Left cardiac atrium (tissue), 4 donors: ENCODE measurements at regions not wholly inside any gene's neighbourhood (a gene's known extent, or its start where the extent isn't known, plus 50 kb on each side); places are given as distances from the start of the nearest gene placed in this dataset.

Experiments
- ATAC-seq, 2 donors: fragments of 200-7000 bp; cut with Tn5 transposase; one replicate each; pipeline ENCODE4 v1.9.1; 2020; ENCODE audit warnings: mild to moderate bottlenecking in 2 of 2, moderate library complexity in 2 of 2
- DNase-seq: peaks from one replicate; pipeline ENCODE4 v3.0.0-alpha.2; 2020
- intact Hi-C, 2 donors: fragments of 100-400 bp; cut with DNase I; formaldehyde crosslinking; loops; one replicate each; pipeline versions ENCODE4 v1.14.1 to v1.15.1; 2022 to 2023
- donor health status: DM: no; HTN: yes; CAD: no.
- donor health status: DM: no; HTN: yes; CAD: no; lungs with severe emphysema.
- donor health status: DM: yes; HTN: yes; CAD: no.
- donor health status: Dilated cardiomyopathy.

DNA sequence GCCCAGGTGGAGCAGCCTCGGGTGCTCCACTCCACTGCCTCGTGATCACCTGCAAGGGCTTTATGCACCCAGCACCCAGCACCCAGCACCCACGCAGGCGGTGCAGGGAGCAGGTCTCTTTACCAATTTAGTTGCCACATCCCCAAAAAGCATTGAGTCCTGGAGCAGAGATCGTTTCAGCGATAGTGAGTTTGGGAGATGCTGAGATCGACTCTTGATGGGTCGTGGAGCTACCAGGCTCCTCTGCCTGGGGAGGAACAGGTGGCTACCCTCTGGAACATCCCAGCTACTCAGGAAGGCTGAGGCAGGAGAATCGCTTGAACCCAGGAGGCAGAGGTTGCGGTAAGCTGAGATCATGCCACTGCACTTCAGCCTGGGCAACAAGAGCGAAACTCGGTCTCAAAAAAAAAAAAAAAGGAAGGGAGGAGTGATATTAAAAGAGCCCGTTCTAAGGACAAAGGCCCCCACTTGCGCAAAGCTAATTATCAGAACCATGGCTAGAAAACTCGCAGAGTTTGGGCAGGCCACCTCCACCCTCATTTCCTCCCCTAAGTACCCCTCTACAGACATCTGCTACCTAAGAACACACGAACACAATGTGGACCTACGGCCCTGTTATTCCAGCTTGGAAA is 106.5 kb upstream of the SLC45A1 start:
- DNase-seq = no peak
- intact Hi-C loops = loop anchor here in 1 of 2 donors (10.0 kb wide), 1 partner anchor 77 kb away; no protein-coding TSS in a partner anchor
- peak in 1 of 2 donors; percentile 6 for ATAC-seq

DNA sequence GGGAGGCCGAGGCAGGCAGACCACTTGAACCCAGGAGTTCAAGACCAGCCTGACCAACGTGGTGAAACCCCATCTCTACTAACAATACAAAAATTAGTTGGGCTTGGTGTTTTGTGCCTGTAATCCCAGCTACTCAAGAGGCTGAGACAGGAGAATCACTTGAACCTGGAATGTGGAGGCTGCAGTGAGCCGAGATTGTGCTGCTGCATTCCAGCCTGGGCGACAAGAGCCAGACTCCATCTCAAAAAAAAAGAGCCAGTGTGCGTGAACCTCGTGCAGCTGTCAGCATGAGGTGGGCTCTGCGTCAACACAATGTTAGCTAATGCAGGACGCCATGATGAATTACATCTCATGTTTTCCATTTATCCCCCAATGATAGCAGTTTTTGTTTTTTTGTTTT is 110.7 kb upstream of the SLC45A1 start:
- DNase-seq (no peak), ATAC-seq (no peak)
- intact Hi-C loops = no loop called here

DNA sequence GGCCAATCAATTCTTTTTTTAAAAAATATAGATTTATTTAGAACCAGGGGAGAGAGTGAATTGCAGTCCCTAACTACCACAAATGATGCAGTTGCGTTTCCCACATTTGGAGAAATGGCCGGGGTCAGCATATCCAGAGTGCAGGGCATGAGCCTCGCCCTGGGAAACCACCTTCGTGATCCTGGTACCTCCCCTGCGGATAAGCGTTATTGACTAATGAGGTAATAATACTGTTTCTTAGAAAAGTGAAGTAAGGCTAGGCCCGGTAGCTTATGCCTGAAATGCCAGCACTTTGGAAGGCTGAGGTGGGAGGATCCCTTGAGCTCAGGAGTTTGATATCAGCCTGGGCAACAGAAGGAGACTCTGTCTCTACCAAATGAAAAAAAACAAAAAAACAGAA is 111.5 kb upstream of the SLC45A1 start:
- no peak for DNase-seq
- ATAC-seq = peak in 1 of 2 donors; percentile 65
- intact Hi-C loops = no loop called here

DNA sequence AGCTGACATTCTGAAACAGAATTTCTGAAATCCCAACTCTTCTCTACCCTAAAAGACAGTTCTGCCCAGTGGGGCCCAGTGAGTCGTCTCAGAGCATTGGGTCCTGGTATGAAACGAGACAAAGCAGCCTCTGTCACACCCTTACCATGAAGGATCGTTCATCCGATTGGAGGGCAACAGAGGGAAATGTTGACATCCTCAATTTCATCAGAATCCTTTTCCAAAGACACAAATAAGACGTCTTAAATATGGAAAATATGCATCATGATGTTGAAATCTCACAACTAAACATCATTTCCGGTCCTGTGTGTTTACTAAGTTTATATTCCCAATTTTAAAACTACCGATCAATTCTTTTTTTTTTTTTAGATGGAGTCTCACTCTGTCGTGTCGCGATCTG is 112.1 kb upstream of the SLC45A1 start:
- ATAC-seq = no peak

DNA sequence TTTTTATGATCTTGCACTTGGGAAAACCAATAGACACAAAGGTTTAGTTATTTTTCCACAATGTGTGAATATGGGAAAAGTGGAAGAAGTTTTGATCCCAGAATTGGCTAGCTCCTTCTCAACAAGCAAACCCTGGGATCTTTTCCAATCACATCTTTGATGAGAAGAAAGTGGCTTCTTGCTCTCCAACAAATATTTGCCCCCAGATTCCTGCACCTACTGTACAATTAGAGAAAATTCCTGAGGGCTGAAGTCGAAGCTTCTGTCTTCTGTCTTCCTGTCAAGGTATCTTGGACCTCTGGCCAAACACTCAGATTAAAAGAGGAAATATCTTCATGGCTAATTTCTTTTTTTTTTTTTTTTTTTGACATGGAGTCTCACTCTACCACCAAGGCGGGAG is 113.1 kb upstream of the SLC45A1 start:
- ATAC-seq (no peak), DNase-seq (no peak)
- intact Hi-C loops = no loop called here

More for the DNA sequence above, 112.1 kb upstream of the SLC45A1 start:
- intact Hi-C loops = no loop called here
- no peak for DNase-seq

DNA sequence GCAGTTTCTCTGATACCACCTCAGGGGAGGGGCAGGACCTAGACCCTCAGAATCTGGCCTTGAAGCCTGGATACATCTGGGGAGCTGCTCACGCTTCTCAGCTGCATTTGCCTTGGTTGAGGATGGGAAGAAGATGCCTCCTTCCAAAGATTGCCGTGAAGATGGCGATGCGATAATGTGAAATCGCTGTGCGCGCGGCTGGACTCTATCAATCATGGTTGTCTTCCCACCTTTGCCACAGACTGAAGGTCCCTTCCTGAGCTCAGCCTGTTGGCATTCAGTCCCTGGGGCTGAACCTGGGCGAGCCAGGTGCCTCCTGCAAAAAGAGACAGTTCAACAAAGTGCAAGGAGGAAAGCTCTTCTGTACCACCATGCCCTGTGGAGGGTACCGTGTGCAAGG is 114.4 kb upstream of the SLC45A1 start:
- ATAC-seq = no peak
- intact Hi-C loops = no loop called here
- no peak for DNase-seq

DNA sequence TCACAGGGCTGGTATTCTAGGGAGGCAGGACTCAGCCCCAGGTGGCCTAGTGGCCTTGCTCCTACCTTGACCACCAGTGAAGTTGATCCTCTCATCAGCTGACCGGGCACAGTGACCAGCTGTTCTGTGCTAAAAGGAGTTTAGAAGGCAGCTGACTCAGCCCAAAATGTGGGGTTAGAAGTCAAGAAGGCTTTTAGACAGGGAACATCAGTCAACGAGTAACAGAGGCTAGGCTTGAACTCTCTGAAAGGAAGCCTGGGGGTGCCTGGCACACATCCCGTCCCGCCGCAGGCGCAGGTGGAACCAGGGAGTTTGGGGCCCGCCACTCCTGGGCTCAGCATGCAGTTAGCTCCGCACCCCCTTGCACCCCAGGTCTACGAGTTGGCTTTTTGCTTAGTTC is 114.9 kb upstream of the SLC45A1 start:
- DNase-seq = no peak
- no peak for ATAC-seq
- intact Hi-C loops = no loop called here

DNA sequence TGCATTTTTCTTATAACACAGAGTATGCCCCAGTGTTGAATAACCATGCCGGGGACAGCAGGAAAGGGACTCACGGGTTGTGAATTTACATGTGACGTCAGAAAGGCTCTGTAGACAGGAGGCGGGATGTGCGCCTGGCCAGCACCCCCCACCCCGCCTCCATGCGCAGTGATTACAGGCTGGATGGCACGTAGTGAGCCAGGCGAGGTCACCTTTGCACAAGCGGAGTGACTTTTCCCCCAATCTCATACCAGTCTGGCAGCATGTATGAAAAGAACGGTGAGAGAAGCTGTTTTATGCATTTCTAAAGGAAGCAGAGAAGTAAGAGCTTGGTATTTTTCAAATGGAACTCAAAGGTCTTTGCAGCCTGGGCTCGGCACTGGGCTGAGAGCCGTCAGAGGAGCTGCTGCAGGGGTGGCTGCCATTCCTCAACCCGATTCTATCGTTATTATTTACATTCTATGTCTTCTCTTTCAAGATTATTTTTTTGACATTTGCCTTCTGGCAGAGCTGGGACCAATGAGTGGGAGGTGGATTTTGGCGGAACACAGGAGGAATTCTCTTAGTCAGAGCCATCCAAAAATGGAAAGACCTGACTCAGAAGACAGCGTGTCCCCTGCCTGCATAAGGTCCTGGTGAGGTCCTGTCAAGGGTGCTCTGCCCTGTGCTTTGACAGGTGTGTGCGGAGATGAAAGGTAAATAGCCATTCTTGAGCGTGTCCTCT is 115.6 kb upstream of the SLC45A1 start:
- DNase-seq = peak; percentile 64
- intact Hi-C loops = no loop called here

DNA sequence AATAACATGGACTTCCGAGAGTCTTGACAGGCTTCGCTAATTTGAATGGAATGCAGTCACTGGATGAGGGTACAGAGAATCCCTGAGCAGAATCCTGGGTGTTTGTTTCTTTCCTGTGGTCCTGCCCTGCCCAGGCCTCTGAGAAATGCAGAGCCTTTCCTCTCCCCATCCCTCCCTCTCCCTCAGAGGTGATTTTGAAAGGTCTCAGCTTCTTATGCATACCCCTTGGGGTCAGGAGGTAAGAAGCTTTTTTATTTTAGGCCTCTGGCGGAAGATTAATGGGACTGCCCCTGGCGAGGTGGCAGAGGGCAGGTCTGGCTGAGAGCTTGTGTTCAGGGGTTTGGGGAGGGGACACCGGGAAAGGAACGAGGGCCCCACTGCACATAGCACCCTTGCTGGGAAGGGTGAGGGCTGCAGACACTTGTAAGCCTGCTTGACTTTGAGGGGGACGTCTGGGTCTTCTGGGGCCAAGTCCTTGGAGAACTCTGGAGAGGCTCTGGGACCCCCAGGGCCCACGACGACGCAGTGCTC is 116.5 kb upstream of the SLC45A1 start:
- DNase-seq = no peak
- ATAC-seq = no peak
- intact Hi-C loops = no loop called here

More for the DNA sequence above, 115.6 kb upstream of the SLC45A1 start:
- ATAC-seq = peak; percentile 74 to 88

DNA sequence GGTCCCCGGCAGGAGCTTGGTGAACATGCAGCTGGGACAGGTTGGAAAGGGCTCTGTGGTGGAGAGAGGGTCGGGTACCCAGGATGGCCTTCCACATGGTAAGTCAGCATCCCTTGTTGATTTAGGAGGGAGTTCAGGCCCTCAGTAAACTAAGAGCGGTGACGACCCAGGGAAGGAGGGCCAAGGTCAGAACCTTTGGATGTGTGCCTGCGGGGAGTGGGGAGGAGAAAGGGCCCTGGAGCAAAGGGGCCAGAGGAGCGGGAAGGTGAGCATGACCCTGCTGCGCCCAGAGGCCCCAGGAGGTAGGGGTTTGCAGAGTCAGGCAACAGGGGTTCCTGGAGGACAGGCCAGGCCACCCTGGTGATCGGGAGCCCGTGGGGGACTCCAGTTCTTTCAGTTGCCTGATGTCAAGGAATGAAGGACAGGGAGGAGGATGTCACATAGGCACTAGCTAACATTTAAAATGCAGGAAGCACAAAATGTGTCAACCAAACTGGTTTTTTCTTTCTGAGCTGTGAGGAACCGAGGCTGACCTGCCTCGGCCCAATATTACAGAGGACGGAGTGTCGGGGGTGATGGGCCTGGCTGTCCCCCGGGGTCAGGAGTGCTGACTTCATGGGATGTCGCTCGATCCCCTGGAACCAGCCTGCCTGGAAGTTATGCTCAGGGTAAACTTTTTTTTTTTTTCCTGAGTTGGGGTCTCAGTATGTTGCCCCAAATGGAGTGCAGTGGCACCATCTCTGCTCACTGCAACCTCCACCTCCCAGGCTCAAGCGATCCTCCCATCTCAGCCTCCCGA is 117.4 kb upstream of the SLC45A1 start:
- no peak for ATAC-seq
- intact Hi-C loops = no loop called here
- DNase-seq = no peak

DNA sequence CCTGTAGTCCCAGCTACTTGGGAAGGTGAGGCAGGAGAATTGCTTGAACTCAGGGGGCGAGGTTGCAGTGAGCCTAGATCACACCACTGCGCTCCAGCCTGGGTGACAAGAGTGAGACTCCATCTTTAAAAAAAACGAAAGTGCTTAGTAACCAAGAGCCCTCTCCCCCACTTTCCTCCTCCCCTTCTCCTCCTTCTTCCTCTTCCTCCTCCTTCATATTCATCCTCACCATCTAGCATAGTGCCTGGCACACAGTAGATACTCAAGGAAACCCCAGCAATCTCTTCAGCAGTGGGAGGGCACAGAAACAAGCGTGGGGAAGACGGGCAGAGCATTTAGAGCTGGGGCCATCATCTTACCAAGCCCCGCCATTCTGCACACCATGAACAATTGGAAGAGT is 119.4 kb upstream of the SLC45A1 start:
- intact Hi-C loops = no loop called here
- ATAC-seq = no peak

DNA sequence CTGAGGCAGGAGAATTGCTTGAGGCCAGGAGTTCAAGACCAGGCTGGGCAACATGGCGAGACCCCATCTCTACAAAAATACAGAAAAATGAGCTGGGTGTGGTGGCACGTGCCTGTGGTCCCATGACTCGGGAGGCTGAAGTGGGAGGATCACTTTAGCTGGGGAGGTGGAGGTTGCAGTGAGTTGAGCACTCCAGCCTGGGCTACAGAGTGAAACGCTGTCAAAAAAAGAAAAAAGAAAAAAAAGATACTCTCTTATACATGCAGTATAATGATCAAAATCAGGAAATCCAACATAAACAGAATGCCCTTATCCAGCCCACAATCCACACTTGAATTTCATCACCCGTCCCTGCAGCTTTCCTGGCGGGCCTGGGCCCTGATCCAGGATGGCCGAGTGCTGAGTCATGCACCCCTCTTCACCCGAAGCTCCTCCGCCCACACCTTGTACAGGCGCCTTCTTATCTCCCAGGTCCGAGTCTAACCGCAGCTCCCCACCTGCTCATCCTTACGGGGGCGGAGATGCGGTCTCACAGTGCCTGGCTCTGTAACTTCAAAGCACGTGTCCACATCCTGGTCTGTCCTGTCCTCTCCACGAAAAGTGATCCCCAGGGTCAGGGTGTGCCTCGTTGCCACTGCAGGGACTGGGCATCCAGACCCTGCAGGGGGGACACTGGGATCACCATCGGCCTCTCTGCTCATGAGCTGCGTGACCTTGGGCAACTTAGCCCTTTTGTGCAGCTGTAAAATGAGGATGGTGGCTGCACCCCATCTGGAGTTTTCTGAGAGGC is 120.2 kb upstream of the SLC45A1 start:
- intact Hi-C loops = no loop called here
- peak; percentile 76 for DNase-seq
- ATAC-seq = peak; percentile 47 to 86

More for the DNA sequence above, 119.4 kb upstream of the SLC45A1 start:
- DNase-seq = no peak

DNA sequence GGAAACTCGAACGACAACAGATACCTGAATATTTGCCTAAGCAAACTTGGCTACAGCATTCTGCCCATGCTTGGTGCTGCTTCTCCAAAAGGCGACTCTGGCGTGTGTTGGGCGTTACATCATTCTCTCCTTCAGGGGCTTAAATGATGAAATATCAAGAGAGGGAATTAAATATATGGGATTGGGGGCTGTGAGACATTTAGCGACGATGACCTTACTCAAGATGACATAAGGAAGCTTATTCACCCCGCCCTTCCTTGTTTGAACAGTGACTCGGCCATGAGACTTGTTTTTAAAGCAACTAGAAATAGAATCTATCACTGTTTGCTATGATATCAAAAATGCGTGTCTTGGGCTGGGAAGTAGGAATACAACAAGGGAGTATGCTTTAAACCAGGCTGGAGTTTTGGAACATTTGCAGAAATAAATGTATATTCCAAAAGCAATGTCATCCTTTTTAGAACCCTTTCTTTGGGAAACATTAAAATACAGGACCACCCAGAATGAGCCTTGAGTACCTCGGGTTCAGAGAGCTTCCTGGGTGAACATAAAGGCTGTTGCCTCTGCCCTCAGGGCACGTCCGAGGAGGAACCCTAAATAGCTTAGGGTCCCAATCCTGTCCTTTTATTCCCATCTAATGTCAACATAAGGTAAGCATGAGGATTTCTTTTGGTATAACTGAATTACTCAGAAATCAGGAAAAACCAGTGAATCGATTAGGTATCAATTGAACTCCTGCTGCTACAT is 123.3 kb upstream of the SLC45A1 start:
- ATAC-seq = no peak
- intact Hi-C loops = no loop called here
- DNase-seq = no peak

DNA sequence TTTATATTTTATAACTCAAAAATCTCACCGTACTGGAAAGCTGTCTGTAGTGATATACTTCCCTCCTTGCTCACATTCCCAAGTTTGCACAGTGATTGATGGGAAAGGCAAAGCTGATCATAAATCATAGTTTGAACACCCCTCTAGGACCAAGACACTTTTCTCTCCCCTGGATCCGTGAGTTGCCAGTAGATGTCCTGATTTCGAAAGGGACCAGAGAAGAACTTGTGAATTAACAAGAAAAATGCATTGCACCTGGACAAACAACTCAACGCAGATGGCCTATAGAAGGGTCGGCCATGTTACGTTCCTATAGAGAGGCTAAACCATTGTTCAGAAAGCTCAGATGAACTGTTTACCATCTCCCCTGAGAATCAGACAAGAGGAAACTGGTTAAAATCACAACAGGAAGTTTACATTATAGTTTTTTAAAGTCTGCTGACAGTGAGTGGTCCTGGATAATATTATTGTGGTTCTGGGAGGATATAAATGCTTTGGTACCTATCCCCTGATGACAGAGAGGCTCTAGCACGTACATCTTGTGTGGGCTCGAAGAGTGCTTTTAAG is 124.0 kb upstream of the SLC45A1 start:
- DNase-seq (no peak), ATAC-seq (no peak)
- intact Hi-C loops = no loop called here

DNA sequence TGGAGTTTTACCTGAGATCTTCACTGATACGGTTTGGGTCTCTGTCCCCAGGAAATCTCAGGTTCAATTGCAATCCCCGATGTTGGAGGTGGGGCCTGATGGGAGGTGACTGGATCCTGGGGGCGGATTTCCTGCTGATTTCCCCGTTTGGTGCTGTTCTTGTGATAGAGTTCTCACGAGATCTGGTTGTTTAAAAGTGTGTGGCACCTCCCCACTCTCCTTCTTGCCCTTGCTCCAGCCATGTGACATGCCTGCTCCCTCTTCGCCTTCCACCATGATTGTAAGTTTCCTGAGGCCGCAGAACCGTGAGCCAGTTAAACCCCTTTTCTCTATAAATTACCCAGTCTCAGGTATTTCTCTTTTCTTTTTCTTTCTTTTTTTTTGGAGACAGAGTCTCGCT is 126.4 kb upstream of the SLC45A1 start:
- no peak for ATAC-seq
- intact Hi-C loops = no loop called here
- no peak for DNase-seq

DNA sequence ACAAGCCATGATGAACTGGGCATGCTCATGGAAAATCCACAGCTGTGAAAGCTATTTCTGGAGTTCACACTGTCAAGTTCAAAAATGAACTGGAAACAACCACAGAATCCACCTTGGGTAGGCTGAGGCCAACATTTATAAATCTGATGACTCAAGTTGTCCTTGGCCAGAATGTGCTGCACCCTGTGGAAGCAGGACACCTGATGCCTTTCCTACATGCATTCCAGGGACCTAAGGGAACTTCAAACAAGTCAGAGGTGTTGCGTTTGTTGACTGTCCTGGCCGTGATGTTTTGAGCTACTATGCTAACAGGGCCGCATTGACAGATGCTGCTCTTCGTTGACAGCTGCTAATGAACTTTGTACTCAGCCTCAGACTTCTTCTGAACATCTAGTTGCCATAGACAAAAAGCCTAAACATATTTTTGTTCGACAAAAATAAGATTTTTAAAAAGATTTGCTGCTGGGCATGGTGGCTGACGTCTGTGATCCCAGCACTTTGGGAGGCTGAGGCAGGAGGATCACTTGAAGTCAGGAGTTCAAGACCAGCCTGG is 127.9 kb upstream of the SLC45A1 start:
- intact Hi-C loops = no loop called here
- DNase-seq (no peak), ATAC-seq (no peak)

DNA sequence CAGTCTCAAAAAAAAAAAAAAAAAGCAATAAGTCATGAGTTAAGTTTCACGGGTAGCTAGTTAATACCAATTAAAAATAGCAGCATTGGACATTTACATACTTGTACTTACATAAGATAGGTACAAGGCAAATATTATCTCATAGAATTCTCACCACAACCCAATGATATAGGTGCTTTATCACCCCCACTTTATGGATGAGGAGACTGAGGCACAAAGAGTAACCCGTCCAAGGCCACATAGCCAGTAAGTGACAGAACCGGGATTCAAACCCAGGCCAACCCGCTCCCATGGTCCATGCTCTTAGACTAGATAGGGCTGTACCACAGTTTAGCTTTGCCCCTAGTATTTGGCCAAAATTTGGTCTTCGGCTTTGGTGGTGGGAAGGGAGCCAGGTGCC is 132.5 kb upstream of the SLC45A1 start:
- DNase-seq (no peak), ATAC-seq (no peak)
- intact Hi-C loops = no loop called here

DNA sequence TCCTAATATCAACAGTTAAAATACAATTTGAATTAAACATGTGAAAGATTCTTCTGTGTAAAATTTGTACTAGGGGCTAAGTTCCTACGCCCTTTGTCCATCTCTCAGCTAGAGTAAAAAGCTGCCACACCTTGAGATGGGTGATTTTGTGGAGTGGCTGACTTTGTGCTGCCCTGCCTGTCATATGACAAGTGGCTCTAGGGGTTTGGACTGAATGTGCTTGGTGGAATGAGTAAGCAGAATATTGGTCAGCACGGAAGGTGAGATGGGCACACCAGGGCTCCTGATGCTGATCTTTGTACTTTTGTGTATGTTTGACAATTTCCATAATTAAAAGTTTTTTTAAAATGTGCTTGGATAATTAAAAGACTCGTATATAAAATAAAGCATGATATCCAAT is 133.6 kb upstream of the SLC45A1 start:
- intact Hi-C loops = no loop called here
- DNase-seq = no peak
- peak in 1 of 2 donors; percentile 68 for ATAC-seq
